GM21737 (cell line): ENCODE measurements at regions not wholly inside any gene's neighbourhood (a gene's known extent, or its start where the extent isn't known, plus 50 kb on each side); places are given as distances from the start of the nearest gene placed in this dataset.

ENCODE experiments used
- ATAC-seq: cut with Tn5 transposase; IDR thresholded peaks from one replicate; pipeline ENCODE4 v1.9.1; 2021; ENCODE audit warnings: mild to moderate bottlenecking, moderate library complexity; ENCODE audit not compliant: unreplicated experiment

- ATAC-seq = no peak
Observed at GRCh38 chr10:44042075-44042770, 342.7 kb downstream of the CXCL12 start.

GRCh38 chr10:44039599-44039998 lies 345.3 kb downstream of the CXCL12 start:
- ATAC-seq = no peak

GRCh38 chr10:44036425-44036824 lies 348.5 kb downstream of the CXCL12 start:
- ATAC-seq = no peak

GRCh38 chr10:44035474-44036197 lies 349.3 kb downstream of the CXCL12 start:
- no peak for ATAC-seq

GRCh38 chr10:44034946-44035345 lies 350.0 kb downstream of the CXCL12 start:
- ATAC-seq = no peak

- ATAC-seq = no peak
Observed at GRCh38 chr10:44033008-44033407, 351.9 kb downstream of the CXCL12 start.

- ATAC-seq = no peak
Observed at GRCh38 chr10:44032216-44032615, 352.7 kb downstream of the CXCL12 start.

GRCh38 chr10:44030738-44031137 lies 354.2 kb downstream of the CXCL12 start:
- ATAC-seq = no peak

- no peak for ATAC-seq
Observed at GRCh38 chr10:44030132-44030531, 354.8 kb downstream of the CXCL12 start.

- ATAC-seq = no peak
Observed at GRCh38 chr10:44028384-44029137, 356.3 kb downstream of the CXCL12 start.

- no peak for ATAC-seq
Observed at GRCh38 chr10:44024356-44025116, 360.4 kb downstream of the CXCL12 start.

- no peak for ATAC-seq
Observed at GRCh38 chr10:44023517-44023916, 361.4 kb downstream of the CXCL12 start.

- ATAC-seq = no peak
Observed at GRCh38 chr10:44022203-44022602, 362.7 kb downstream of the CXCL12 start.

GRCh38 chr10:44020322-44021111 lies 364.4 kb downstream of the CXCL12 start:
- no peak for ATAC-seq

GRCh38 chr10:44017483-44018145 lies 367.3 kb downstream of the CXCL12 start:
- ATAC-seq = no peak

- no peak for ATAC-seq
Observed at GRCh38 chr10:44016589-44017482, 368.1 kb downstream of the CXCL12 start.

GRCh38 chr10:44015702-44016500 lies 367.2 kb upstream of the ZNF32 start:
- no peak for ATAC-seq
